ENCODE measurements at regions not wholly inside any gene's neighbourhood (a gene's known extent, or its start where the extent isn't known, plus 50 kb on each side); places are given as distances from the start of the nearest gene placed in this dataset.
A peak's percentile ranks its signal among the peaks of the same experiment; 100 is the strongest.

DNA sequence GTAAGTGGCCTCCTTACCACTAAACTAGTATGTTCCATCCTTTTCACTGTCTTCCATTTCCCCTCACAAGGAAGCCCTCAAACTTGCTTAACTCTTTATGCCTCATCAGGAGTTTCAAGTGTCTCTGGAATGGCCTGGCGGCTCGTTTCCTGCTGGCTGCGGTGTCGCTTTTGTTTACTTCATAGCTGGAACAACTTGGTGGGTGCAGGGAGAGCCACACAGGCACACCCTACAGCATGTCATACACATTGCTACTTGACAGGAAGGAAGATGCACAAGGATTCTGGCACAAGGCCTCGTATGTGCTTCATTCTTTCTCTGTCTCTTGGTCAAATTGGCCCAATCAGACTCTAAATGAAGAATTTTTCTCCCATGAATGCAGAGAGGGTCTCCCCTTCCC is 488.3 kb downstream of the FOXO1 start:
- DNase-seq: no peak

DNA sequence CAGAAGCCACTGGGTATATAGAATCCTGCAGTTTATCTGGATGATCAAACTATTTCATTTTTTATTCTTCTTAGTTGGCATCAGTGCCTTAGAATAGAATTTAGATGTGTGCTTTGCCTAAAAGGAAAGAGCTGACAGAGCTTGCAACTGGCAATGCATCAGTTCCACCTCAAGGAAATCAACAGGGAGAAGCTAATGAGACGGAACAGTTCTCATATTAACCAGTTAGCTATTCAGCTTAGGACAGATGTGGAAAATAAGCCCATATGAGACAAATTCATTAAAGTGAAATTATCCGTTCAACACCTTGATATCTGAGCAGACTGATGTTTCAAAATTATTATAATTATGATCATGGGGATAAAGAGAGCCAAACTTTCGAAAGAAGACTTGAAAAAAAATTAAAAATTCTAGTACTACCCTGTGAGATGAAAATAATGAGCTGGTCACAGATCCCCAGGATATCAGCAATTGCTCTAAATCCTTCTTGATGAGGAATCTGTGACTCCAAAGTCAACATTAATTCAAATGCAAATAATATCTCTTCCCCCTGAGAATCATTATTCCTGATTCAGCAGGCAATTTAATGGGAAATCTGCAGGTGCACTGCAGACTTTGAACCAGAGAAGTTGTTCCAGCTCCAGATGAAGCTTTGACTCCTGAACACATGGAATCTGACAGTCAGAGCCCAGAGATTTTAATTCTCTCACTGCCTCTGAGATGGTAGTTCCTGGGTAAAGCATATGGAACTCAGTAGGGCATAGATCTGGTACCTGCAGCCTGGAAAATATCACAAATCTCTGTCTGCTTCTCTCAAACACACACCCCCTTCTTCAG is 486.8 kb downstream of the FOXO1 start:
- no peak for DNase-seq

DNA sequence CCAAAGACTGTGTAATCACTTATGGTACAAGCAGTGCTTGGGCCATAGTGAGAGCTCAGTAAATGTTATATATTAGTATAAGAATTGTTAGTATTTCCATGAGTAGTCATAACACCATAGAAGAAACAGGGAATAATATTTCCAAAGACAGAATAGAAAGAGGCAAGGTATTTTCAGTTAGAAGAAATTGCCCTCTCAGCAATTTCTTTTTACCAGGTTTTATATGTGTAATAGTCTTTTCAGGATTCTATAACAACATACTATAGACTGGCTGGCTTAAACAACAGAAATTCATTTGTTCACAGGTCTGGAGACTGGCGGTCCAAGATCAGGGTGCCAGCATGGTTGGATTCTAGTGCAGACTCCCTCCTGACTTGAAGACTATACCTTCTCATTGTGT is 485.7 kb downstream of the FOXO1 start:
- DNase-seq: no peak

DNA sequence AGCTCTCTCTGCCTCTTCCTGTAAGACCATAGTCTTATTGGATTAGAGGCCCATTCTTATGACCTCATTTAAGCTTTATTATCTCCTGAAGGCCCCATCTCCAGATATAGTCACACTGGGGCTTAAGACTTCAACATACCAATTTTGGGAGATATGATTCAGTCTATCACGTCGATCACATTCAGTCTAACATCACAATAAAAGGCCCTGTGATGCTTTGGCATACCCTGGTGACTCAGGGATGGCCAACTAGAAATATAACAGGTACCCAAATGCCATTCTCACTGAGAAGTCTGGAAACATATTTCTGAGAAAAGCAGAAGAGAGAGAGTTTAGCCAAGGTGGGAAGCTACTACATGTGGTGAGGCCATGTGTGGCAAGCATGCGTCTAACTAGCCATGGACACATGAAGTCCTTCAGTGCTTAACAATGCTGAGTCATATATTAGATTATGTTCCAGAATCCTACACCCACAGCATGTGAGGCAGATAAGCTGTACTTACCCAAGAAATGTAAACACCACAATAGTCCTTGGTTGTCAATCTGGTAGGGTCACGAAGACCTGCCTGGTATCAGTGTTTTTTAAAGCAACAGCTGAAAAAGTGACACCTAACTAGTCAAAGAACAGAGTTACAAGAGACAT is 485.1 kb downstream of the FOXO1 start:
- no peak for DNase-seq

DNA sequence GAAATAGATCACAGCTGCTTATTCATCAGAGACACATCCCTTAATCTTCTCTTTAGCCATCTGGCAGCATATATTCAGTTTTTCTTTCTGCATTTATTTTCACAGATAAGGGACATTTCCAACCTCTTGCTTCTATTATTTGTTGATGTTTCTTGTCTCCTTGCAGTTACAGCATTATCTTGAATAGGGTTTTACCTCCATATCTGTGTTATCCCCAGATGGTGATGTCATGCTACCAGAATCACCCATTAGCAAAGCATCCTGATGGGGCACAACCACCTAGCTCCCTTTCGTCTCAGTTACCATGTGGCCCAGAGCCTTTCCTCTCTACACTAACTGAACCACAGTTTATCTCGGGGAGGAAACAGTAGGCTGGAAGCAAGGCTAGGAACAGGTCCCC is 483.9 kb downstream of the FOXO1 start:
- no peak for DNase-seq

DNA sequence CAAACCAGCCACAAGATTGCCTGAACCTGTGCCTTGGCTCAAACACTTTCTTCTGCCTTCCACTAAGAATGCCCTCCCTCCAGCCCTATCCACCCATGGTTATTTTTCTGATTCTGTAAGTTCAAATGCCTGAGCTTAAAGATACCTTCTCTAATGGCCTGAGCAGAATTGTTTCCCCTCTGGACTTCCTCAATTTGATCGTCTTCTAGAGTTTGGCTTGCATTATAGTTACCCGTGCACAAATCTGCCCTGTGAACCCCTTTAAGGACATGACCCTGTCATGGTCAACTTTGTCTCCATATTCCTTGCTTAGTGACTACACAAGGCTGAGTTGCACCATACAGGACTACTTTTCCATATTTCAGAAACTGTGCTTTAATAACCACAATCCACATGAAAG is 481.0 kb downstream of the FOXO1 start:
- no peak for DNase-seq

DNA sequence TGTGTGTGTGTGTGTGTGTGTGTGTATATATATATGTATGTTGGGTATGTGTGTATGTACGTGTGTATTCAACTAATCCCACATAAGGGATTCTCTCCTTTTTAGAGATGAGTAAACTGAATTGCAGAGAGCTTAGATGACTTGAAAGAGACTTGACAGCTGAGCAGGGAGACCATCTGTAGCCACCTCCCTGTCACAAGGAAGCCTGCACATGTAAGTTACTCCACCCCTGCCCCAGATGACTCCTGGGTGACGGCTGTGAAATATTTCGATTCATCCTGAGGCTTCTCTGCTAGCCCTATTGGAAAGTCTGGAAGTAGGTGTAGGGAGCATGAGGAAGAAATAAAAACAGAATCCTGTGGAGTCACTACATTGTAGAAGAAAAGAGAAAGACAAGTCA is 480.4 kb downstream of the FOXO1 start:
- DNase-seq: no peak

DNA sequence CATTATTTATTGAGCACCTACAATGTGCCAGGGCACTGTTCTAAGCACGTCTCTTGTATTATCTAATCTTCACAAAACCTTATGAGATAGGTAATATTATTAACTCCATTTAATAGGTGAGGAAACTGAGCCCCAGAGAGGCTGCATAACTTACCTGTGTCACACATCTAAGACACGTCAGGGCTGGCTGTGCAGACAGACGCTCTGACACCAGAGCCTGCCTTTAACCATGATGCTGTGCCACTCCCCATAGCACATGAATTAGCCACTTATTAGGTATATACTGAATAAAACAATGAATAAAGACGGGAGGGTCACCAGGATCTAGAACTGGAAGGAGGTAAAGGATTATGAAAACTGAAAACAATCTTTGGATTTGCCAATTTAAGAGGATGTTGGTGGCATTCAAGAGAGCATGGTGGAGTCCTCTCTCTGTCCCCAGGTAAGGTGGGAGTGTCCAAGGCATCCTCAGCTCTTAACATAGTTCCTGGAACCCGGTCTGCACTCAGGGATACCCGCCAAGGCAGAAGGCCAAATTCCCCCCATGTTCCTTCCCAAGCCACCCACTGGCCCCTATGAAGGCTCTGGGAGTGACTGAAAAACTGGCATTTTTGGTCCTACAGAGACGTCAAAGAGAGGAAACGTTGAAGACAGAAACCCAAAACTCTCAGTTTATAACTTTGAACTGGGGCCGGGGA is 479.7 kb downstream of the FOXO1 start:
- DNase-seq: peak in 1 of 2 donors; percentile 11

DNA sequence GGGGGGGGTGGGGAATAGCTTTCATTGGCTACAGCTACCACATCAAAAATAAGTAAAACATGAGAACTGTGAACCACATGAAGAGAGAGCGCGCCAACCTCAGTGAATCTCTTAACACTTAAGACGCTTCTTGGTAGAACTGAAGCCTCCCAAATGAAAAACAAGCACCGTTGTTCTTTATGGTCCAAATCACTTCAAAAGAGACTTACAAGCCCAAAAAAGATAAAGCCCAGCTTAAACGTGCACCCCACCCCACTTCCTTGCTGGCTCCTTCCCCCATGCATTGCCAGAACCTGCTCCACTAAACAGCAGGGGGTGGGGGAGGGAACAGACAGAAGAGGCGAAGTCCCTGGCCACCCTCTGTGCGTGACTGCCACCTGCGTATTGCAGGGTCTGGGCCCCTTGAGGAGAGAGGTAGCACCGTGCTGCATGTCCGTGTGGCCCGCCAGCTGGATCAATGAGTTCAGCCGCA is 479.1 kb downstream of the FOXO1 start:
- peak; percentile 56 to 57 for DNase-seq

DNA sequence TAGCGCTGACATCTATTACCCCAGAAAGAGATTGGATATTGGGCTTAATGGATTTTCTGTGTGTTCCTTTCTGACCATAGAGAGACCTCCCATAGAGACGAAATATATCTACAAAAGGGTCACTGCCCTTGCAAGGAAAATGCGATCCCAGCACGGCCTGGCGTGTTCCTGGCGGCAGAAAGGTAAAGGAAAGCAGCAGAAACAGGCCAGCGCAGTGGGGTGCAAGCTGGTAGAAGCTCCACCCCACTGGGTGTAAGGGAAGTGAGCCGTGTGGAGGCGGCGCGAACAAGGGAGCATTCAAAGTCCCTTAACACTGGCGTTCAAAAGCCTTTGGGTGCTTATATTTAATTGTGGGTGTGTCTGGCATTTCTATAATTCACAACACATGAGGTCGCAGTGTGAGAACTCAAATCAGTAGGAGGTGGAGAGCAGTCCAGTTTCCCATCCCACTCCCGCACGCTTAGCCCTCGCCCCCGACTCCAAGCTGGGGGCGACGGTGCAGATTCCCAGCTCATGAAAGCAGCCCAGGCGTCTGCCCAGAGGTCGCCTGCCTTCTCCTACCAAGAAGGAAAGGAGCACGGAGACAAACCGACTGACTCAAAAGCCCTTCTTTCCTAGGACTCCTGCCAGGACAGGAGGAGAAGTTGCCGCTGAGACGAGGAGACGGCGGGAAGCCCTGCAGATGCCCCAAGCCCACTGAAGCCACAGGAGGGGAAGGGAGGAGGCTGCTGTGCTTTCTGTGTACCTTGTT is 478.4 kb downstream of the FOXO1 start:
- peak; percentile 41 to 57 for DNase-seq

DNA sequence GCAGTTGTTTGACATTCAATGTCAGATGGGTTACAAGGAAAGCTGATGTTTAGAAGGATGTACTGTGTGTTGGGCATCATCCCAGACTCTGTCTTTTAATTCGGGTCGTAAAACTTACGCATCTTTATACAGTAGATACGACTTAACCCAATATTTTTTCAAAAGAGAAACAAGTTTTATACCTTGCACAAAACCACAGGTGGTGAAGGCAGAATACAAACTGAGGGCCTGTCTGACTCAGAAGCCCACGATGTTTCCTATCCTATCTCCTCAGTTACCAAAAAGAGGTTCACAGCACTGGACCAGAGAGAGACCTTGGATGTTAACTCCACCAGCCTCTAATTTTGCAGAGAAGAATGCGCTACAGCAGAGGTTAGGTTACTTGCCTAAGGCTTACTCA is 477.0 kb downstream of the FOXO1 start:
- DNase-seq: peak in 1 of 2 donors; percentile 32

DNA sequence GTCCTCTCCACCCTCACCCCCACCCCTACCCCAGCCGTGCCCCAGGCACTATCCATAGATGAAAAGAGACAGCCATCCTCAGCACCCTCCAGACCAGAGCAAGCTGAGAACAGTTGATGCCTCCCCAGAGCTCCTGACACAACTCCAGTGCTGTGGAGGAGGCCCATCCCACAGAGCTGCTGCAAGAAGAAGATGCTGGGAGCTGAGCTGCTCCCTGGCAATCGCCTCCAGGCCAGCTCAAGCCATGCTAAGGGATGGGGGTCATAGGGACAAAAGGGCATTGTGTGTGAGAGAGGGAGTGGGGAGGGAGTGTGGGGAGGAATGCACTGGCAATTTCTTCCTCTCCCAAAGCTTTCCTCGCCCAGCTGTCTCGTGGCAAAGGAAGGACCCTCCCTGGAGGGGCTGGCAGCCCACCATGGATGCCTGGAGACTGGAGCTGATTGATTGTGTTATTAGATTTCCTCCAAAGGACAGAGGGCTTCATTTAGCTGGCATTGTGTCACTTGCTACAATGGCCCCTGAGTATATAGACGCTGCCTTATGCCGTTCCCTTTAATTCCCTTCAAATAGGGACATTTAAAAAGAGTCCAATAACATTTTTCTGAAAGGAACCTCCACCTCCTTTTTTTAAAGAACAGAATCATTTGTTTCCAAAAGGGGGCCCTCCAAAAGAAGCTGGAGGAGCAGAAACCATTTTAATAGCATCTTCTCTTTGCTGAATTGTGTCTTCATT is 476.4 kb downstream of the FOXO1 start:
- no peak for DNase-seq

DNA sequence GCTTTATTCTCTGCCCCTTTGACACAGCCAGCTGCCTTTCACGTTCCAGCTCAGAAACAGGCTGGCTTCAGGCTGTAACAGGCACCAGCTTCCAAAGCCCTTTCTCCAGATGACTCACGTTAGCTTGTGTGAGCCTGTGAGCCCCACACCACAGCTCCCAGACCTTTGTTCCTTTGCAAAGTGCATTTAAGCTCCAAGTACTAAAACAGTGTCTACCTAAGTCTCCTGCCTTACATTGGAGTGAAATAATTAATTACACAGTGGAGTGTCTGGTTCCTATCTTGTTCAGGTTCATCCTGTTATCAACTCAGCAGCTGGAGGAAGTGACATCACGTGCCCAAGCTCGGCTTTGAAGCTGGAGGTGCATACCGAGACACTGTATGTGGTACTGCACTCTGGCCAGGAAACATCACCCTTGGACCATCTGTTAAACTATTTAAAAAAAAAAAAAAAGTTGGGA is 475.8 kb downstream of the FOXO1 start:
- peak; percentile 54 to 73 for DNase-seq

DNA sequence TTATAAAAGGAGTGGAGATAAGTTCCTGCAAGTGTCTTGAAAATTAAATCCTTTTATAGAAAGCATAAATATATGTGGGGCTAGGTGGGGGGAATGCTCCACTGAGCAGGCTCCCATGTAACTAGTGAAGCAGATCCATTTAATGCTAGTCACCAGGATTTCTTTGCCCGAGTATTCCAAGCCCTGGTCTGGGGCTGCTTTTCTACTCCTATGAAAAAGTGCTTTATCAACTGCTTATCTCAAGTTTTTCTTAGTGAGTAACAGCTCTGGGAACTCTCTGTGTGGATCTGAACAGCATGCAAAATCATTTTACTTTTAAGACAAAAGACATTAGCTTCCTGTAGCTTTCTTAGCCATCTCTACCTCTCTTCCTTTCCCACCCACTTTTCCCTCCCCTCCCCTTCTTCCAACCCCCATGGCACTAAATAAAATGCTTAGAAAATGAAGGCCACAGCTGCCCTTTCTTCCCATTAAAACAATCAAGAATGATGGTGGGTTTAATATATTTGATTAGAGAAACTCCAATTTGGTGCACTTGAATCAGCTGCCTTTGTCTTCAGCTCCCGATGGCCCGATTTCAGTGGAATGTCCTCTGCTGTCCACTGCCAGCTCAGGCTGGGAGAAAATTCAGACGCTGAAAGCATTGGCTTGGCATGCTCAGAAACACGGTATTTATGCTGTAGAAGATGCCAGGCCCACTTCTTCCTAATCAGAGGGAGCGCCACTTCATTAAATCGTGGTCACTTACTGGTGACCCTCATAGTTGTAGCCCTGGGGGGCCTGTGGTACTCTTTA is 475.1 kb downstream of the FOXO1 start:
- no peak for DNase-seq

DNA sequence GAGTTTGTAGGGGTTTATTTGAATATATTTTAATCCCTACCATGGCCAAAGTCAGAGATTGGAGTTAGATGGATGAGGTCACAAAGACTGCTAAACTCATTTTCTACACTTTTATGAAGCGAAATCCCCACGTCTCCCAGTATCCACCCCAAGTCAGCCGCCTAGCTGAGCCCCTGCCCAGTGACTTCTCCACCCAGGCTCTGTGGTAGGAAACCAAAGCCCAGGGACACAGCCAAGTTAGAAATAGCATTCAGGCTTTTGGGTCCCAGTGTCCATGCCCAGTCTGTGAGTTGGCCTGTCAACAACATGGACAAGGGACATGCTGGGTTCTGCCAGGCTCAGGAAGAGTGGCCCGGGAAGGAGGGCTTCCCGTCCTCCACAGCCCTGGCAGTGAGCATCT is 474.0 kb downstream of the FOXO1 start:
- DNase-seq: no peak

DNA sequence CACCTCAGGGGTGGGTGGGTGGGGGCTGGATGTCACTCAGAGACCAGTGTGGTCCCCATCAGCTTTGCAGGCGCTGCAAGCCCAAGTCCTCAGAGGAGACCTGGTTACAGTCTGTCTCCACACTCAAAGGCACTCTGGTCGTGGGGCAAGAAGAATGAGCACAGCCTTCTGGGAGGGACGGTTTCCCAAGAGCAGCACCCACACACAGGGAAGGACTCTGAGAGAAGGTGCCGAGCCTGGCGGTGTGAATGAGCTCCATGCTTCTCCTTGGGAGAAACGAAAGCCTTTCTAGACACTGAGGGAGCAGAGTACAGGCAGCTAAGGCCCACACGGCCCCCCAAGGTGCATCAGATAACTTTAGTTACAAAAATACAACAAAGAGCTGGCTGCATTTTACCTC is 473.6 kb downstream of the FOXO1 start:
- no peak for DNase-seq

DNA sequence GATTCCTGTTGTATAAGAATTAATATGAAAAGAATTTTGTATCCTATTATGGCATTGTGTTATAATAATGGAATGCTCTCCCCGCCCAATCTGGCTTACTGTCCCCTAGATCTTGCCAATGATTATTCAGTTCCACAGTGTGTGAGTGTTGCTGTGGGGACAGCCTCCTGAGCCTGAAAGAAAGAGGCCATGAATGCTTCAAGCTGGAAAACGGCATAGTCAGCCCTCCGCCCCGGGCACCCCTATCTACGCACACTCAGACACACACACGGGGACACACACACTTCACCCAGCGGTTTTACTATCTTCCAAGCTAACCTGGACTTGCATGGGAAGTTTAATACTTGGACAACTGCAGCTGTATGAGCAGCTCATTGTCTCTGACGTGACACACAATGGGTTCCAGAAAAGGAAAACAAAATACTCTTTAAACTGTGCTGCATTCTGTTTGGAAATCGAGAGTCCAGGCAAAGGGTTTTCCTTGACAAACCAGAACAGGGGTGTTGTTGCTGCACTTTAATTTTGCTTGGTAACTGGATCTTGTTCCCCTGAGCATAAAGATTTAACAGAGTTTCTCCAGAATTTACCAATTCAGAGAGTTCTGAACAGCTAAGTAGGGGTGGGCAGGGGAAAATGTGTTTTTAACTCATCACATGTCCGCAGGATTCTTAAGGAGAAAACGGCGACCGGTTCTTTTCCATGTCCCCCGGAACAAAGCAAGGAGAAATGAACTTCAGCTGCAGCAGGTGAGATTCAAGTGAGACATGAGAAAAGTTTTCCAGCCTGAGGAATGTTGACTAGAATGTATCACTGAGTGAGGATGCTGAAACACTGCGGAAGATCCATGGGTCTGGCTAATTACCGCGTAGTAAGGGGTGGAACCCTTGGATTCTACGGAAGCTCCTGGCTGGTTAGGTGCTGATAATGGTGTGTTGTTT is 472.9 kb downstream of the FOXO1 start:
- DNase-seq: no peak

DNA sequence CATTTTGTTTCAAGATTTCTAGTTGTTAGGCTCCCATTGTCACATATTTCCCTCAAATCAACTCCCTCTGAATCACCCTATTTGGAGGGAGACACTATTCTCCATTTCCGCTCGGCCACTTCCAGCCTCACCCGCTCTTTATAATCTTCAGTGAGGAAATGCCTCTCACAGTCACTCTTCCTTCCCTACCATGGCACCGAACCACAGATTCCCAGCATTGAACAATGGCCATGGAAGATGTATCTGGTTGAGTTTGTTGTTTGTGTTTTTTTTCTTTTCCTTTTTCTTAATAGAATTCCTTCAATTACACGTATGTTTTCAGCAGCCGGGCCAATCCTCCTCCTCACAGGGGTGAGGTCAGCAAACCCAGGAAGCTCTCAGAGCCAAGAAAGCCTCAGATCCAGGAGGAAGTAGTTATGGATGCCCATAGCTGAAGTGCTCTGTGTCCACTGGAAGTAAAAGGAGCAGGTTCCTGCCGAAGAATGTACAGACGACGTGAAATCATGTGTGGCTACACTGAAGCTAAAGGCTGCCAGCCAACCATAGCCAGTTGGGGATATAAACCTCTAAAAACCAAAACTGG is 472.1 kb downstream of the FOXO1 start:
- DNase-seq: no peak

DNA sequence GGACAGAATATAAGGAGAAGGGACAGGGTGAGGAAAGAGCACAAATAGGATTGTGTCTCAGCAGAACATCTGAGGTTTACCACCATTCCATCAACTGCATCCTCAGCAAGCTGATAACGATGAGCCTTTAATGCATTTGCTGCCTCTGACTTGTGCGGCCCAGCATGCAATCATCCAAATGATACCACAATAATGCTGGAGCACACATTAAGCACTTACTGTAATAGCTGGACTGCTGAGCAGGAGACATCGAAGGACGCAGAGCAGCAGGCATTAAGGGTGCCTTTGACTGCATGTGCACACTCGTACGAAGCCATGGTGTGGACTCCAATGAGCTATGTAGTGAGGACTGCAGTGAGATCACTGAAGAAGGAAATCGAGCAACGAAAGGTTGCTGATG is 469.4 kb downstream of the FOXO1 start:
- no peak for DNase-seq
